Memory B cell (primary cell): ENCODE measurements at regions not wholly inside any gene's neighbourhood (a gene's known extent, or its start where the extent isn't known, plus 50 kb on each side); places are given as distances from the start of the nearest gene placed in this dataset.
"Not testable (repeated sequence)": the region's sequence is repeated elsewhere in the genome, so short reads cannot be mapped to it uniquely, and the experiment has no call there.

Source experiments
- ATAC-seq: fragments of 150-1000 bp; cut with Tn5 transposase; 2 replicates; pipeline ENCODE4 v1.10.0; 2021; ENCODE audit warnings: low read depth, mild to moderate bottlenecking, moderate library complexity
- DNase-seq, 2 donors: peaks; one replicate each; pipeline ENCODE4 v3.0.0; 2022; ENCODE audit warnings: low spot score in 2 of 2
- H3K27ac Mint-ChIP-seq: one replicate; pipeline ENCODE4 v1.8.0; 2022; ENCODE audit warnings: mild to moderate bottlenecking, moderate library complexity, mixed read lengths
- H3K27me3 Mint-ChIP-seq: one replicate; pipeline ENCODE4 v1.8.0; 2022; ENCODE audit warnings: mixed read lengths
- H3K36me3 Mint-ChIP-seq: one replicate; pipeline ENCODE4 v1.8.0; 2022; ENCODE audit warnings: mild to moderate bottlenecking, mixed read lengths
- H3K4me1 Mint-ChIP-seq: one replicate; pipeline ENCODE4 v1.8.0; 2022; ENCODE audit warnings: mixed read lengths
- H3K4me3 Mint-ChIP-seq: one replicate; pipeline ENCODE4 v1.8.0; 2022; ENCODE audit warnings: mild to moderate bottlenecking, moderate library complexity, mixed read lengths
- H3K9me3 Mint-ChIP-seq: one replicate; pipeline ENCODE4 v1.8.0; 2022; ENCODE audit warnings: mixed read lengths

DNA sequence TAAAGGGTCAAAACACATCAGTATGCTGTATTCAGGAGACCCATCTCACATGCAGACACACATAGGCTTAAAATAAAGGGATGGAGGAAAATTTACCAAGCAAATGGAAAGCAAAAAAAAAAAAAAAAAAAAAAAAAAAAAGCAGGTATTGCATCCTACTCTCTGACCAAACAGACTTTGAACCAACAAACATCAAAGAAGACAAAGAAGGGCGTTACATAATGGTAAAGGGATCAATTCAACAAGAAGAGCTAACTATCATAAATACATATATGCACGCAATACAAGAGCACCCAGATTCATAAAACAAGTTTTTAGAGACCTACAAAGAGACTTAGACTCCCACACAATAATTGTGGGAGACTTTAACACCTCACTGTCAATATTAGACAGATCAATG is 253.7 kb upstream of the ACO1 start:
- not testable (repeated sequence) for H3K27ac Mint-ChIP-seq

GRCh38 chr9:32136700-32137339 is 247.6 kb upstream of the ACO1 start:
- ATAC-seq = no peak
- Mint-ChIP-seq H3K36me3 (no peaks in the 10 kb centered on the region), H3K27ac (no peak overlapping the region), H3K4me3 (no peak overlapping the region), H3K27me3 (no peaks in the 10 kb centered on the region), H3K9me3 (no peaks in the 10 kb centered on the region), H3K4me1 (no peaks in the 10 kb centered on the region)
- no peak for DNase-seq

More for the DNA sequence above, 253.7 kb upstream of the ACO1 start:
- H3K9me3 Mint-ChIP-seq, H3K4me3 Mint-ChIP-seq, H3K36me3 Mint-ChIP-seq, DNase-seq, H3K4me1 Mint-ChIP-seq, H3K27me3 Mint-ChIP-seq, ATAC-seq: not testable (repeated sequence)

DNA sequence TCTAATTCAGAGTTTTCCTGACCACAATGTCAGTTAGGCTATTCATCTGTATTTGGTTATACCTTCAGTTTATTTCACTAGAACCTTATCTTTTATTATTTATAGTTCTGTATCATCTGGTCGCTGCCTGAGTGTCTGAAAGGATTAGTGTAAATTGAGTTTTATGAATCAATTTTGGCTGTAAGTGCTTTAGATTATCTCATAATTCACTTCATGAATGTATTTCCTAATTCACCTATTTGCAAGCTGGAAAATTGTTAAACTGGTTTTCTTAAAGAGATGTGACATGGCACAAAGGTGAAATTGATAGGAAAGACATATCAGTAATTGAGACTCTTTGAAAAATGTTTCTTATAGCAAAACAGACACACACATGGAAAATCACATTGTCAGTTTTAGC is 242.4 kb upstream of the ACO1 start:
- no peaks in the 10 kb centered on the region for H3K36me3 Mint-ChIP-seq
- H3K27ac Mint-ChIP-seq = no peak overlapping the region
- H3K27me3 Mint-ChIP-seq = peaks cover 2% of the 10 kb centered on the region
- DNase-seq = no peak
- ATAC-seq = no peak
- H3K9me3 Mint-ChIP-seq = peaks cover 3% of the 10 kb centered on the region
- no peaks in the 10 kb centered on the region for H3K4me1 Mint-ChIP-seq
- no peak overlapping the region for H3K4me3 Mint-ChIP-seq

DNA sequence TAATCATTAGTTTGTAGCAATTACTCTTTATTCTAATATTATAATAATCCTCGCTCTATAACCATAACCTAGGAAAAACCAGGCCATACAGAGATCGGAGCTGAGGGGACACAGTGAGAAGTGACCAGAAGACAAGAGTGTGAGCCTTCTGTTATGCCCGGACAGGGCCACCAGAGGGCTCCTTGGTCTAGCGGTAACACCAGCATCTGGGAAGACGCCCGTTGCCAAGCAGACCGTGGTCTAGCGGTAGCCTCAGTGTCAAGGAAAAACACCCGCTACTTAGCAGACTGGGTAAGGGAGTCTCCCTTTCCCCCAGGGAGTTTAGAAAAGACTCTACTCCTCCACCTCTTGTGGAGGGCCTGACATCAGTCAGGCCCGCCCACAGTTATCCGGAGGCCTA is 235.9 kb upstream of the ACO1 start:
- H3K4me3 Mint-ChIP-seq, H3K4me1 Mint-ChIP-seq, H3K27me3 Mint-ChIP-seq, ATAC-seq, H3K9me3 Mint-ChIP-seq, H3K27ac Mint-ChIP-seq, H3K36me3 Mint-ChIP-seq, DNase-seq: not testable (repeated sequence)

- Mint-ChIP-seq H3K9me3 (no peaks in the 10 kb centered on the region), H3K27ac (no peak overlapping the region), H3K27me3 (no peaks in the 10 kb centered on the region), H3K36me3 (no peaks in the 10 kb centered on the region), H3K4me1 (no peaks in the 10 kb centered on the region), H3K4me3 (no peak overlapping the region)
- no peak for ATAC-seq
- no peak for DNase-seq
These were observed 223.2 kb upstream of the ACO1 start for GRCh38 chr9:32161209-32161608.

DNA sequence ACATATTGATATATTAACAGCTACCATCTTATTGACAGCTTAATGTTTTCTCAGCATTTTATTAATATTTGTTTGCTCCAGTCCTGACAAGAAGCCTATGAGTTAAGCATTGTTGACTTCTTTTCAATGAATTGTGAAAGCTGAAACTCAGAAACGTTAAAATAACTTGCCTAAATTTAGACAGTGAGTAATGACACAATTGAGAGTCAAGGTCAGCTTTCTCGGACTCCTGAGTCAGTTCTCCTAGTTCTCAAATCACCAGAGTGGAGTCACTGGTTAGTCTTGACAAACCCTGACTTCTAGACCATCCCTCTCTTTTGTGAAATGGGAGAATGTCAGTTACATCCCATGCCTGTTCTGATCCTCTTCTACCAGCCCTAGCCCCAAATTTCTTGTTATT is 222.7 kb upstream of the ACO1 start:
- H3K4me3 Mint-ChIP-seq = no peak overlapping the region

DNA sequence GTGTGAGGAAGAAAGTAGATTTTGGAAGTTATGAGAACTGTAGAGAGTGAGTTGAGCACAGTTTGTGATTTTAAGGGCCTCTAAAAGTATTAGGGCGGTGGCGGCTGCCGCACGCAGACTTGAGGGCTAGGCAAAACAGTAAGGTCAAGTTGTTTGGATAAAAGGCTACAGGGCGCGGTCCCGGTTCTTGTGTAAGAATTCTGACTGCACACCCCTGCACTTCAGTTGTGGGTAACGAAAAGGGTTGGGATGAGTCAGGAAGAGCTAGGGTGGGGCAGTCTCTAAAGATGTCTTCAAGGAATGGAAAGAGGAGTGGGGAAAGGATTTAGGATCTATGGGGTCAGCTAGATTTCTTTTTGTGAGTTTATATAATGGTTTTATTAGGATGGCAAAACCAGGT is 218.1 kb upstream of the ACO1 start:
- not testable (repeated sequence) for H3K36me3 Mint-ChIP-seq, H3K27me3 Mint-ChIP-seq, DNase-seq, H3K9me3 Mint-ChIP-seq, H3K4me3 Mint-ChIP-seq, H3K4me1 Mint-ChIP-seq, H3K27ac Mint-ChIP-seq, ATAC-seq

More for the DNA sequence above, 222.7 kb upstream of the ACO1 start:
- Mint-ChIP-seq H3K36me3 (no peaks in the 10 kb centered on the region), H3K27ac (no peak overlapping the region), H3K27me3 (no peaks in the 10 kb centered on the region), H3K4me1 (no peaks in the 10 kb centered on the region), H3K9me3 (no peaks in the 10 kb centered on the region)
- DNase-seq = no peak
- ATAC-seq = no peak

DNA sequence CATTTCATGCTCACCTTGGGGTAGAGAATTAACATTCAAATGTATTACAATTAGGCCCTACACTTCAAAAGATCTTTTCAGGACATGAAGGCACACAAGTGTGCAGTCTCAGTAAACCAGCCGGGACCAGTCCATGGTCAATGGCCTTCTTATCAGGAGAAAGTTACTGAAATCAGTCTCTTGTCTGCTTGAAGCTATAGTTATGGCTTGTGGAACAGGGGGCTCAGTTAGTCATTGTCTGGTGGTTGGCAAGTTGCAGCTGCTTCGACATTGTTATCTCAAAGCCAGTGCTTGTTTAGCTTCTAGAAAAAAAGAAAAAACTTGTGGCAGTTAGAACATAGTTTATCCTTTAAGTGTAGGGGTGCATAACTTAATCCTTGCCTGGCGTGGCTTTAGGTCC is 213.1 kb upstream of the ACO1 start:
- Mint-ChIP-seq H3K27ac (no peak overlapping the region), H3K9me3 (peaks cover 5% of the 10 kb centered on the region), H3K36me3 (no peaks in the 10 kb centered on the region), H3K4me1 (no peaks in the 10 kb centered on the region), H3K27me3 (no peaks in the 10 kb centered on the region), H3K4me3 (no peak overlapping the region)
- ATAC-seq (no peak), DNase-seq (no peak)

DNA sequence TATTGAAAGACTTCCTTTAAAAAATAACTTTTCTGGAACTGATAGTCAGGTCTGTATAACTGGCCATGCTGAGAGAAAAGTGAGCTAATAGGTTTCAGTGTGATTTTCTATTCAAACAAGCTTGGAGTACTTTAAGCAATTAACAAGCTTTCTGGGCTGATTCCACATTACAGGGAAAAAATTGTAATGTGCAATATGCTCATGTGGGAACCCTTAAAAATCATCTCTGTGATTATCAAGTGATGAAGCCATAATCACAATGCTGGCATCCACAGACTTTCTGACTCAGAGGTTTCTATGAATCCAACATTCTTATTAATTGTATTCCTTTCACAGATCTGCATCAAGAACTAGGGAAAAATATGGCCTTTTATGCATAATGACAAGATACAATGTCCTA is 212.2 kb upstream of the ACO1 start:
- DNase-seq (no peak), ATAC-seq (no peak)
- H3K27ac Mint-ChIP-seq = no peak overlapping the region
- peaks cover 5% of the 10 kb centered on the region for H3K9me3 Mint-ChIP-seq
- H3K4me1 Mint-ChIP-seq = no peaks in the 10 kb centered on the region
- no peaks in the 10 kb centered on the region for H3K36me3 Mint-ChIP-seq
- no peaks in the 10 kb centered on the region for H3K27me3 Mint-ChIP-seq
- no peak overlapping the region for H3K4me3 Mint-ChIP-seq

- no peak for DNase-seq
- Mint-ChIP-seq H3K9me3 (peaks cover 2% of the 10 kb centered on the region), H3K27me3 (no peaks in the 10 kb centered on the region), H3K4me1 (no peaks in the 10 kb centered on the region), H3K27ac (no peak overlapping the region), H3K36me3 (no peaks in the 10 kb centered on the region), H3K4me3 (no peak overlapping the region)
- ATAC-seq = no peak
These were observed 207.0 kb upstream of the ACO1 start for GRCh38 chr9:32177396-32177795.

DNA sequence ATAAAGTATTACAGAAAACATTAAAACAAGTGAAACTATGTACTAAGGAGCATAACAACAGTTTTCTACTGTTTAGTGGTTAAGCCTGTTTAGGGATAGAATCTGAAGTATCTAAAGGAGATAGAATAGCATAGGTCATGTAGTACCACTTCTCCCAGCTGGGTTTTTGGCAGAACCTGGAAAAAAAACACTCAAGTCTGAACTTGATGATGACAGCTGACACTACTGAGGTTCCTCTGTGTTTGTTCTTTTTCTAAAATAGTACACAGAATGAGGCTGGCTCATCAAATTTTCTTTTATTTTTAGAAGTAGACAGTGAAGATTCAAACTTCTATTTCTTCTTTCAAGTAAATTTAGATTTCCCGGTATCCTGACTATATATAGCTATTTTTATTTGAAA is 203.8 kb upstream of the ACO1 start:
- H3K27ac Mint-ChIP-seq = no peak overlapping the region
- H3K27me3 Mint-ChIP-seq = peaks cover 1% of the 10 kb centered on the region
- H3K9me3 Mint-ChIP-seq = peaks cover 2% of the 10 kb centered on the region
- no peaks in the 10 kb centered on the region for H3K4me1 Mint-ChIP-seq
- no peaks in the 10 kb centered on the region for H3K36me3 Mint-ChIP-seq
- DNase-seq (no peak), ATAC-seq (no peak)
- H3K4me3 Mint-ChIP-seq = no peak overlapping the region

DNA sequence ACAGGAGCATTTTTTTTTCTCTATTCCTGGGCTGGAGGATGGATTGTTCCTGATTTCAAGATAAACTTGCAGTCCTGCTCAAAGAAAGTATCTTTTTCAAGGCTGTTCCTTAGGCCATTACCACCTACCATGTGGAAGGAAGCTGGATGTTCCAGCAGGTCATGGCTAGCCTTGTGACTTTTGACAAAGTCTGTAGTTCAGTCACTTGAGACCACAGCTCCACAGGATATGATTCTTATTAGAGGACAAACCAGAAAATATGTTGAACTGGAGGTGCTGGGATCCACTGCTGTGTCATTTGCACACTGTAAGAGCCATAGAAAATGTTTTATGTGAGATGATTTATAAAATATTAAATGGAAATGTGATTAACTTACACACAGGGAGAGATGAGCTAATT is 184.2 kb upstream of the ACO1 start:
- DNase-seq (no peak), ATAC-seq (no peak)
- H3K27me3 Mint-ChIP-seq = no peaks in the 10 kb centered on the region
- H3K27ac Mint-ChIP-seq = no peak overlapping the region
- H3K4me3 Mint-ChIP-seq = no peak overlapping the region
- no peaks in the 10 kb centered on the region for H3K4me1 Mint-ChIP-seq
- H3K9me3 Mint-ChIP-seq = peaks cover 1% of the 10 kb centered on the region
- H3K36me3 Mint-ChIP-seq = no peaks in the 10 kb centered on the region

DNA sequence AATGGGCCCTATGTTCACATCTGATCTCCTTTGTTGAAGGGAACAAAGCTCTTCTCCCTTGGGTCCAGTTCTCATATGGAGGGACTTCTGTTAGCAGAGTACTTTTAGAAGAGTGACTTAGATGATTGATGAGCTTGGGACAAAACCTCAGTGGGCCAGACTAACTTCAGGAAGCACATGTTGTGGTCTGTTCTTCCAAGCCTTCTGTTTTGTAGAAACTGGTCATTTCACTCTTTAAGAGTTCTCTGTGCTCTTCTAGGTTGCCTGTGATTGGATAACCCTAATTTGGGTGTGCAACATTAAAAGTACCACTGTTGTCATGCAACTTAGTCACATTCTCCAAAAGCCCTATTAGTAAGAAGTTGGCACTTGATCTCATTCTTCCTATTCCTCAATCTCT is 183.5 kb upstream of the ACO1 start:
- no peak for ATAC-seq
- peaks cover 1% of the 10 kb centered on the region for H3K9me3 Mint-ChIP-seq

DNA sequence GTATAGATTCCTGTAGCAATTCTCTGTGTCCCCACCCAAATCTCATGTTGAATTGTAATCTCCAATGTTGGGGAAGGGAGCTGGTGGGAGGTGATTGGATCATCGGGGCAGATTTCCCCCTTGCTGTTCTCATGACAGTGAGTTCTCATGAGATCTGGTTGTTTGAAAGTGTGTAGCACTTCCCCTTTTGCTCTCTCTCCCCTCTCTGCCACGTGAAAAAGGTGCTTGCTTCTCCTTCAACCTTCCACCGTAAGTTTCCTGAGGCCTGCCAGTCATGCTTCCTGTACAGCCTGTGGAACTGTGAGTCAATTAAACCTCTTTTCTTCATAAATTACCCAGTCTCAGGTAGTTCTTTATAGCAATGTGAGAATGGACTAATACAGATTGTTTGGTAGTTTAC is 175.3 kb upstream of the ACO1 start:
- not testable (repeated sequence) for DNase-seq, H3K9me3 Mint-ChIP-seq, H3K4me3 Mint-ChIP-seq, ATAC-seq, H3K27ac Mint-ChIP-seq, H3K36me3 Mint-ChIP-seq, H3K4me1 Mint-ChIP-seq, H3K27me3 Mint-ChIP-seq

More for the DNA sequence above, 183.5 kb upstream of the ACO1 start:
- no peak for DNase-seq
- Mint-ChIP-seq H3K4me3 (no peak overlapping the region), H3K27me3 (no peaks in the 10 kb centered on the region), H3K4me1 (no peaks in the 10 kb centered on the region), H3K36me3 (no peaks in the 10 kb centered on the region), H3K27ac (no peak overlapping the region)

DNA sequence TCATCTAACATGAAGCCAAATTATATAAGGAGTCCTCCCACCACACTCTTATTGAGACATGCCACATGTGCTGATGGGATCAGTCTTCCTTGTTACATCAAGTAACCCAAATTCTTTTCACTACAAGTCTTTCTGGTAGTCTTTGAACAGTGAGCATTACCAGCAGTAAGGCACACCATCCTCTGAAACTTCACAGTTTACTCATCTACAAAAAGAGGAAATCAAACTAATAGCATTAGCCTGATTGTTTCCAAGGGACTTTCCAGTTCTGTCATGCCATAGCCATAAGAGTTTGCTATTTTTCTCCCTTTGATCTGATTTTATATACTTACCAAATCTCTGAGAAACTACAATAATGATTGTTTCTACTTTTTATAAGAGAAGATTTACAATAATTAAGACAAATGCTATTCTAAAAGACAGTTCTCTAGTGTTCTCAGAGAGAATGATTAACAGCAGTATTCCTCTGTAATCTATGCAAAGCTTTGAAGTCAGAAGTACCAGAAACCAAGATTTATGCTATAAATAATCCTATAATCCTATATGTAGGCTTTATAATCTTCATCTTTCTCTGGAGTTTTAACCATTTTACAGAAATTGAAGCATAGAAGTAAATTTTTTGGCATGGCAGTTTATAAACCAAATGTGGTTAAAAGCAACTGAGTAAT is 166.2 kb upstream of the ACO1 start:
- H3K4me3 Mint-ChIP-seq = no peak overlapping the region
- DNase-seq = no peak
- peaks cover 7% of the 10 kb centered on the region for H3K9me3 Mint-ChIP-seq
- H3K4me1 Mint-ChIP-seq = no peaks in the 10 kb centered on the region
- H3K36me3 Mint-ChIP-seq = no peaks in the 10 kb centered on the region
- H3K27ac Mint-ChIP-seq = no peak overlapping the region
- peaks cover 3% of the 10 kb centered on the region for H3K27me3 Mint-ChIP-seq
- no peak for ATAC-seq
